ENCODE measurements at regions not wholly inside any gene's neighbourhood (a gene's known extent, or its start where the extent isn't known, plus 50 kb on each side); places are given as distances from the start of the nearest gene placed in this dataset.

GRCh38 chr7:114086537-114086913 lies 167.7 kb upstream of the PPP1R3A start:
- no peaks in the 10 kb centered on the region for H3K27me3 Mint-ChIP-seq (ENCODE audit: unreplicated experiment)
- H3K4me3 Mint-ChIP-seq (ENCODE audit: unreplicated experiment), result peak overlapping the region; percentile 89

GRCh38 chr7:114085592-114086501 lies 167.0 kb upstream of the PPP1R3A start:
- DNase-seq (ENCODE audit: extremely low spot score, unreplicated experiment), result peak; percentile 94
- Mint-ChIP-seq H3K4me1 (ENCODE audit: unreplicated experiment) (peaks cover 51% of the 10 kb centered on the region), H3K27me3 (ENCODE audit: unreplicated experiment) (no peaks in the 10 kb centered on the region), H3K4me3 (ENCODE audit: unreplicated experiment) (peak overlapping the region; percentile 99), H3K9me3 (ENCODE audit: unreplicated experiment) (no peaks in the 10 kb centered on the region), H3K36me3 (ENCODE audit: unreplicated experiment) (no peaks in the 10 kb centered on the region), H3K27ac (ENCODE audit: unreplicated experiment) (peak overlapping the region; percentile 99)
- no peak for TF ChIP-seq CTCF (IDR thresholded peaks at IDR 0.05)

More at GRCh38 chr7:114086537-114086913, 167.7 kb upstream of the PPP1R3A start:
- Mint-ChIP-seq H3K4me1 (ENCODE audit: unreplicated experiment) (peaks cover 53% of the 10 kb centered on the region), H3K9me3 (ENCODE audit: unreplicated experiment) (no peaks in the 10 kb centered on the region), H3K36me3 (ENCODE audit: unreplicated experiment) (no peaks in the 10 kb centered on the region), H3K27ac (ENCODE audit: unreplicated experiment) (peak overlapping the region; percentile 96)
- DNase-seq (ENCODE audit: extremely low spot score, unreplicated experiment), result no peak
- no peak for TF ChIP-seq CTCF (IDR thresholded peaks at IDR 0.05)

GRCh38 chr7:114085313-114085591 lies 166.4 kb upstream of the PPP1R3A start:
- no peak for TF ChIP-seq CTCF (IDR thresholded peaks at IDR 0.05)
- no peaks in the 10 kb centered on the region for H3K36me3 Mint-ChIP-seq (ENCODE audit: unreplicated experiment)
- no peaks in the 10 kb centered on the region for H3K9me3 Mint-ChIP-seq (ENCODE audit: unreplicated experiment)
- H3K27ac Mint-ChIP-seq (ENCODE audit: unreplicated experiment), result peak overlapping the region; percentile 99
- no peak for DNase-seq (ENCODE audit: extremely low spot score, unreplicated experiment)
- peaks cover 51% of the 10 kb centered on the region for H3K4me1 Mint-ChIP-seq (ENCODE audit: unreplicated experiment)
- peak overlapping the region; percentile 99 for H3K4me3 Mint-ChIP-seq (ENCODE audit: unreplicated experiment)
- H3K27me3 Mint-ChIP-seq (ENCODE audit: unreplicated experiment), result no peaks in the 10 kb centered on the region

- H3K27me3 Mint-ChIP-seq (ENCODE audit: unreplicated experiment), result peaks cover 3% of the 10 kb centered on the region
- peak; percentile 85 for DNase-seq (ENCODE audit: extremely low spot score, unreplicated experiment)
- peaks cover 50% of the 10 kb centered on the region for H3K4me1 Mint-ChIP-seq (ENCODE audit: unreplicated experiment)
- H3K36me3 Mint-ChIP-seq (ENCODE audit: unreplicated experiment), result no peaks in the 10 kb centered on the region
- peak overlapping the region; percentile 99 for H3K4me3 Mint-ChIP-seq (ENCODE audit: unreplicated experiment)
- TF ChIP-seq CTCF (IDR thresholded peaks at IDR 0.05), result no peak
- H3K9me3 Mint-ChIP-seq (ENCODE audit: unreplicated experiment), result no peaks in the 10 kb centered on the region
- peak overlapping the region; percentile 99 for H3K27ac Mint-ChIP-seq (ENCODE audit: unreplicated experiment)
Observed at GRCh38 chr7:114084472-114085312, 165.9 kb upstream of the PPP1R3A start.

GRCh38 chr7:114084002-114084471 lies 165.2 kb upstream of the PPP1R3A start:
- peaks cover 47% of the 10 kb centered on the region for H3K4me1 Mint-ChIP-seq (ENCODE audit: unreplicated experiment)
- H3K27ac Mint-ChIP-seq (ENCODE audit: unreplicated experiment), result peak overlapping the region; percentile 98

More at GRCh38 chr7:114084002-114084471, 165.2 kb upstream of the PPP1R3A start:
- H3K9me3 Mint-ChIP-seq (ENCODE audit: unreplicated experiment), result no peaks in the 10 kb centered on the region
- no peak for DNase-seq (ENCODE audit: extremely low spot score, unreplicated experiment)
- no peaks in the 10 kb centered on the region for H3K36me3 Mint-ChIP-seq (ENCODE audit: unreplicated experiment)
- H3K4me3 Mint-ChIP-seq (ENCODE audit: unreplicated experiment), result peak overlapping the region; percentile 76
- H3K27me3 Mint-ChIP-seq (ENCODE audit: unreplicated experiment), result peaks cover 6% of the 10 kb centered on the region
- TF ChIP-seq CTCF (IDR thresholded peaks at IDR 0.05), result no peak

Data from osteocyte (in vitro differentiated cells).